Mesodermal cell (in vitro differentiated cells): ENCODE measurements at regions not wholly inside any gene's neighbourhood (a gene's known extent, or its start where the extent isn't known, plus 50 kb on each side); places are given as distances from the start of the nearest gene placed in this dataset.

Source experiments
- H3K27ac ChIP-seq: 2 replicates; pipeline ENCODE4 v1.7.0; 2013; ENCODE audit warnings: mild to moderate bottlenecking, low read depth, low read length, moderate library complexity; ENCODE audit not compliant: severe bottlenecking
- H3K36me3 ChIP-seq: 2 replicates; pipeline ENCODE4 v1.7.1; 2013; ENCODE audit warnings: mild to moderate bottlenecking, low read length, moderate library complexity; ENCODE audit not compliant: control insufficient read depth, insufficient read depth
- H3K4me1 ChIP-seq: one replicate; pipeline ENCODE4 v1.7.1; 2013; ENCODE audit warnings: mild to moderate bottlenecking, low read length; ENCODE audit not compliant: insufficient read depth, control insufficient read depth, poor library complexity, severe bottlenecking
- H3K4me3 ChIP-seq: 2 replicates; pipeline ENCODE4 v1.7.0; 2013; ENCODE audit warnings: low read length, control low read depth, mild to moderate bottlenecking; ENCODE audit not compliant: insufficient read depth, poor library complexity, severe bottlenecking; ENCODE audit errors: extremely low read depth
- H3K9me3 ChIP-seq: 2 replicates; pipeline ENCODE4 v1.7.1; 2013; ENCODE audit warnings: mild to moderate bottlenecking, low read length, moderate library complexity; ENCODE audit not compliant: control insufficient read depth
- WGBS, 2 experiments: methylation state at CpG; one replicate each; pipeline ENCODE4 v1.1.5; 2013; ENCODE audit warnings: missing lambda C conversion rate in 2 of 2; ENCODE audit not compliant: insufficient coverage in 2 of 2; 5-methylcytosine and 5-hydroxymethylcytosine counted together

DNA sequence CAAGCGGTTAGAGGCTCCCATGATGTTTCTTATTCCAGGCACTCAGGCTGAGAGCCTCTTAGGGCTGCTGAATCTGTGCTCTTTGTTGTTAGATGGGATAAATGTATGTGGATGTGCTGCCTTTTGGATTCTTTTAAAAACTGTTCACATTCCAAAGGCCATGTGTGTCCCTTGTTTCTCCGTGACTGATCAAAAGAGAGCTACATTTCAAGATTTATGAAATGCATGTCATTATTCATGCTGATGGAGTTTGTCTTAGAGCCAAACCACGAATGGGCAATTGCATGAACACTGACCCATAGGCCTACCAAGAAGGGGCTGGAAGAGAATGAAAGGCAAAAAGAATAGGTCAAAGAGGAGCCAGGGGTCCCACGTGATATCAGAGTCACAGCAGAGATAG is 104.9 kb upstream of the TSHZ2 start:
- 78 to 82% methylated on average over 2 of the region's 4 CpGs for WGBS, 2 experiments
- Histone ChIP-seq H3K4me1 (no peaks in the 10 kb centered on the region), H3K4me3 (no peak overlapping the region), H3K27ac (no peak overlapping the region), H3K9me3 (no peaks in the 10 kb centered on the region), H3K36me3 (no peaks in the 10 kb centered on the region)

GRCh38 chr20:52864916-52865605 is 107.1 kb upstream of the TSHZ2 start:
- no peaks in the 10 kb centered on the region for H3K4me1 ChIP-seq
- no peak overlapping the region for H3K4me3 ChIP-seq
- H3K36me3 ChIP-seq = no peaks in the 10 kb centered on the region
- H3K9me3 ChIP-seq = no peaks in the 10 kb centered on the region
- H3K27ac ChIP-seq = no peak overlapping the region
- 80% methylated on average over 2 of the region's 6 CpGs; no CpG with 5 or more reads in 1 of the 2 experiments for WGBS, 2 experiments

GRCh38 chr20:52859156-52859876 is 112.8 kb upstream of the TSHZ2 start:
- Histone ChIP-seq H3K4me3 (no peak overlapping the region), H3K27ac (no peak overlapping the region), H3K4me1 (peaks cover 4% of the 10 kb centered on the region), H3K9me3 (no peaks in the 10 kb centered on the region), H3K36me3 (no peaks in the 10 kb centered on the region)
- WGBS, 2 experiments = 100% methylated on average over 3 to 4 of the region's 8 CpGs

- 79 to 83% methylated on average over 3 of the region's 3 CpGs for whole genome bisulfite sequencing, 2 experiments
- Histone ChIP-seq H3K4me3 (no peak overlapping the region), H3K36me3 (no peaks in the 10 kb centered on the region), H3K27ac (no peak overlapping the region), H3K9me3 (no peaks in the 10 kb centered on the region), H3K4me1 (no peaks in the 10 kb centered on the region)
Observed at GRCh38 chr20:52852714-52853113, 119.4 kb upstream of the TSHZ2 start.

DNA sequence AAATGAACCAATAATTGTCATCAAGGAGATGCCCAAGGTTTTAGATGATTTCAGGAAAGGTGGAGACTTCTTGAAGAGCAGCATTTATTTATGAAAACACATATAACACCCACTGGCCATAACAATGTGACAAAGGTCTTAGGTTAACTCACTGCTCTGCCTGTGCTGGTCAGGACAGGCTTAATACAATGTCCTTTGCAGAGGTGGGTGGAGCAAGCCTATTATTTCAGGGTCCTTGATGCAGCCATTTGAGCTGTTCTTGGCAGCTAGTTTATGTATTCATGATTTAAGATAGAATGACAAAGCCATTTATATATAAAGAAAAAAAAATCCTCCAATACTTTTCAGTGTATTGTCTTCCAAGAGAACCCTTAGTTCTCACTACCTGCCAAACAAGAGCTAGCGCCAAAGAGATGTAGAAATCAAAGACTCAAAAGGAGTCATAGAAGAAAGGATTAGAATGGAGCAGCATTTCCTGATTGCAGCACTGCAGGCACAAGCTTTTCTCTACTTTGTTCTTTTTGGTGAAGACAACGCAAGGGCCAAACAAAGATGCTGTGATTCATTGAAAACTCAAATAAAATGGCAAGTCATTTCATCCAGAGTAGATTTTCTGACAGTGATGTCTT is 124.3 kb upstream of the TSHZ2 start:
- Histone ChIP-seq H3K4me3 (no peak overlapping the region), H3K4me1 (no peaks in the 10 kb centered on the region), H3K9me3 (no peaks in the 10 kb centered on the region), H3K27ac (no peak overlapping the region), H3K36me3 (no peaks in the 10 kb centered on the region)
- 83 to 88% methylated on average over 1 to 2 of the region's 2 CpGs for WGBS, 2 experiments

DNA sequence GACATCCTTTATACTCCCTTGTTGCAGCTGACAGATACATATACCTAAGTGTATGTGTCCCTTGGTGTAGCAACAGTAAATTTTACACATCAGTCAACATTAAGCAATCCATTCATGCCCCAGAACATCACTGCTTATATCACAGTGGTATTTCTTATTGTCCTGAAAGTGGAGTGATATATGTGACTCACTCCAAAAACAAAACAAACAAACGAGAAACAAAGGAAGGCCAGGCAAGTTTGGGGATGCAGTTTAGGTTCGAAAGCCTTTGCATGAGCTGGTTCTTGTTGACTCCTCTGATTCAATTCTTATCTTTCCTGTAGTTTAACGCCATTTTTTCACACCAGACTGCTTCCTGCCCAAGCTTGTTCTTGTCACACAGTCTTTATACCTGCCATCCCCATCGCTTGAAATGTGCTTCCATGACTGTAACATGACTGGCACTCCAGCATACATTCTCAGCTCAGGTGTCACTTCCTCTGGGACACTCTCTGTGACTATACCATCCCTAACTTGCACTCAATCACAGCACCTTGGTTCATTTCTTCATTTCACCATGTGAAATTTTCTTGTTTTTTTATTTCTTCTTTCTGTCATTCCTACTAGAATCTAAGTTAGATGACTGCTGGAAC is 125.0 kb upstream of the TSHZ2 start:
- Histone ChIP-seq H3K4me1 (no peaks in the 10 kb centered on the region), H3K27ac (peak overlapping the region; percentile 30), H3K36me3 (no peaks in the 10 kb centered on the region), H3K4me3 (no peak overlapping the region), H3K9me3 (no peaks in the 10 kb centered on the region)
- WGBS, 2 experiments = 80 to 82% methylated on average over 3 to 4 of the region's 4 CpGs

- no peak overlapping the region for H3K4me3 ChIP-seq
- H3K27ac ChIP-seq = no peak overlapping the region
- no peaks in the 10 kb centered on the region for H3K36me3 ChIP-seq
- H3K9me3 ChIP-seq = no peaks in the 10 kb centered on the region
- no peaks in the 10 kb centered on the region for H3K4me1 ChIP-seq
Observed at GRCh38 chr20:52845044-52845443, 127.1 kb upstream of the TSHZ2 start.

- H3K4me1 ChIP-seq = no peaks in the 10 kb centered on the region
- 85 to 90% methylated on average over 4 to 5 of the region's 5 CpGs for WGBS, 2 experiments
- H3K27ac ChIP-seq = no peak overlapping the region
- no peaks in the 10 kb centered on the region for H3K36me3 ChIP-seq
- H3K9me3 ChIP-seq = no peaks in the 10 kb centered on the region
- H3K4me3 ChIP-seq = no peak overlapping the region
Observed at GRCh38 chr20:52843425-52843824, 128.7 kb upstream of the TSHZ2 start.

GRCh38 chr20:52841003-52841402 is 131.2 kb upstream of the TSHZ2 start:
- WGBS, 2 experiments = 83 to 87% methylated on average over 3 of the region's 3 CpGs
- no peaks in the 10 kb centered on the region for H3K4me1 ChIP-seq
- H3K27ac ChIP-seq = no peak overlapping the region
- no peak overlapping the region for H3K4me3 ChIP-seq
- no peaks in the 10 kb centered on the region for H3K36me3 ChIP-seq
- H3K9me3 ChIP-seq = no peaks in the 10 kb centered on the region

GRCh38 chr20:52840041-52840440 is 132.1 kb upstream of the TSHZ2 start:
- Histone ChIP-seq H3K9me3 (no peaks in the 10 kb centered on the region), H3K4me1 (no peaks in the 10 kb centered on the region), H3K36me3 (no peaks in the 10 kb centered on the region), H3K4me3 (no peak overlapping the region), H3K27ac (no peak overlapping the region)
- no CpG with 5 or more reads among the region's 4 CpGs for WGBS, 2 experiments
